Kidney (tissue), 13 donors: ENCODE measurements at regions not wholly inside any gene's neighbourhood (a gene's known extent, or its start where the extent isn't known, plus 50 kb on each side); places are given as distances from the start of the nearest gene placed in this dataset.
"Not testable (repeated sequence)": the region's sequence is repeated elsewhere in the genome, so short reads cannot be mapped to it uniquely, and the experiment has no call there.

Experiments used
- DNase-seq, 5 donors: peaks; one replicate each; pipeline ENCODE4 v3.0.0-alpha.2; 2013 to 2020
- FAIRE-seq: peaks from 2 replicates; lab custom pipeline; 2012; peaks lifted over from hg19 to GRCh38; lab: Jason Lieb, UNC
- H3K27ac ChIP-seq, 2 donors: one replicate each; pipeline ENCODE4 v1.7.0; 2013; ENCODE audit warnings: low read depth in 2 of 2, low read length in 2 of 2, inconsistent platforms in 1 of 2
- H3K27me3 ChIP-seq: one replicate; pipeline ENCODE4 v1.7.1; 2013; ENCODE audit warnings: low read length, inconsistent platforms; ENCODE audit not compliant: control insufficient read depth, insufficient read depth
- H3K36me3 ChIP-seq, 3 donors: one replicate each; pipeline versions ENCODE4 v1.7.0 to v1.7.1; 2013; ENCODE audit warnings: low read length in 3 of 3, control low read depth in 1 of 3, inconsistent platforms in 1 of 3; ENCODE audit not compliant: insufficient read depth in 3 of 3, control insufficient read depth in 2 of 3
- H3K4me1 ChIP-seq, 3 donors: one replicate each; pipeline versions ENCODE4 v1.7.0 to v1.7.1; 2013; ENCODE audit warnings: low read length in 3 of 3, inconsistent platforms in 1 of 3, low read depth in 1 of 3; ENCODE audit not compliant: control insufficient read depth in 2 of 3, insufficient read depth in 2 of 3
- H3K4me3 ChIP-seq, 3 donors: one replicate each; pipeline versions ENCODE4 v1.7.0 to v1.8.1; 2013; ENCODE audit warnings: low read length in 3 of 3, control low read depth in 1 of 3, inconsistent platforms in 1 of 3
- H3K9ac ChIP-seq, 3 donors: one replicate each; pipeline versions ENCODE4 v1.7.0 to v1.7.1; 2013; ENCODE audit warnings: low read length in 3 of 3, control low read depth in 1 of 3, inconsistent platforms in 1 of 3
- H3K9me3 ChIP-seq, 3 donors: one replicate each; pipeline versions ENCODE4 v1.7.0 to v1.7.1; 2013; ENCODE audit warnings: low read length in 3 of 3, control low read depth in 1 of 3, inconsistent platforms in 1 of 3; ENCODE audit not compliant: control insufficient read depth in 2 of 3, insufficient read depth in 1 of 3
- intact Hi-C: fragments of 100-400 bp; cut with DNase I; formaldehyde crosslinking; loops from one replicate; pipeline ENCODE4 v1.11.1; 2022
- TF ChIP-seq, protein P1 (sequence below): IDR thresholded peaks from 3 replicates; pipeline ENCODE4 v1.5.1; 2012; ENCODE audit warnings: mild to moderate bottlenecking, moderate library complexity, borderline replicate concordance; ENCODE audit not compliant: insufficient read depth; ENCODE audit errors: extremely low read depth
- donor health status: control.
- donor health status: control.
- donor health status: control.
- donor health status: control.
- donor health status: control.
- donor health status: DM: yes; HTN: yes; CAD: no.
- donor health status: Normal renal cell carcinoma (clear cell type).

DNA sequence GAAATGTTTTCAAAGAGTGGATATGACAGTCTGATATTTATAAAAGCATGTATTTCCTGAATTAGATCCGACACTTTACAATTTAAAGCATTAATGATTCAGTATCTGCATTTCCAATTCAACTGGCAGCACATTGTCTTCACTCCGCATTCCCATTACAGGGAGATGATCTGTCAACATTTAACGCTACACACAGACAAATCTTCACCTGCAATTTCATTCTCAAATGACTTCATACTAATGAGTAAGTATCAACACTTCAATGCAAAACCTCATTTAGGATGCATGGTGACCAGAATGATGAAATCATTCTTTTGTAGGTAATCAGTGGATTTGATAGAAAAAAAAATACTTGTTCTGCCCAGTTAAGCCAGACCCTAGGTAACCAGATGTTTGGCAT, 749.6 kb downstream of the CENPC start:
- intact Hi-C loops, result no loop called here
- no peak for FAIRE-seq

DNA sequence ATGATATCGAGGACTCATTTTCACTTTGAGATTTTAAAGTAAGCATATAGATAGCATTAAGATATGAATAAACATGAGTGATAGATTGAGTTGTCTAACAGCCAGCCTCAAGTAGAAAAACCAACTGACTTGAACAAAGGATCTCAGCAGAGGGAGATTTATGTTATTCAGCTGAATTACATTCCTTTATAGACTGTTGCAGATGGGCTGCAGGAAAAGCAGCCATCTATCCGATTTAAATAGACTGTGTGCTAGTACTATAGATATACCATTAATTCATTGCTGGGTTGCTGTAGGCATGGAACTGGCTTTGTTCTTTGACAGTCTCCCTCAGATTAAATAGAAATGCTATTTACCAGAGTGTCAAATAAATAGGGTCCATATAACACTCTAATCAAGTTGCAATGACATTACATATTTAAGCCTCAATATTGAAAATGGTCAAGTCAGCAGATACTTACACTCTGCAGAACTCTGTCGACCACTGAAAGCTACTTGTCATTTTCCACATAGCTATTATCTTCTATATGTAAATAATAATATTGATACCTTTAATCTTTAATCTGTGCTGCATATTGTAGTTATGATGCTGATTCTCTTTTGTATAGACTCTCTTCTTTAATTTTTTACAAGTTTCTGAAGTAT, 750.8 kb downstream of the CENPC start:
- H3K4me3 ChIP-seq, result no peak overlapping the region
- no peak overlapping the region for H3K27ac ChIP-seq
- H3K4me1 ChIP-seq, result no peaks in the 10 kb centered on the region
- H3K9me3 ChIP-seq, result no peaks in the 10 kb centered on the region
- H3K27me3 ChIP-seq, result no peaks in the 10 kb centered on the region
- H3K36me3 ChIP-seq, result no peaks in the 10 kb centered on the region
- intact Hi-C loops, result no loop called here
- TF ChIP-seq, protein P1, sequence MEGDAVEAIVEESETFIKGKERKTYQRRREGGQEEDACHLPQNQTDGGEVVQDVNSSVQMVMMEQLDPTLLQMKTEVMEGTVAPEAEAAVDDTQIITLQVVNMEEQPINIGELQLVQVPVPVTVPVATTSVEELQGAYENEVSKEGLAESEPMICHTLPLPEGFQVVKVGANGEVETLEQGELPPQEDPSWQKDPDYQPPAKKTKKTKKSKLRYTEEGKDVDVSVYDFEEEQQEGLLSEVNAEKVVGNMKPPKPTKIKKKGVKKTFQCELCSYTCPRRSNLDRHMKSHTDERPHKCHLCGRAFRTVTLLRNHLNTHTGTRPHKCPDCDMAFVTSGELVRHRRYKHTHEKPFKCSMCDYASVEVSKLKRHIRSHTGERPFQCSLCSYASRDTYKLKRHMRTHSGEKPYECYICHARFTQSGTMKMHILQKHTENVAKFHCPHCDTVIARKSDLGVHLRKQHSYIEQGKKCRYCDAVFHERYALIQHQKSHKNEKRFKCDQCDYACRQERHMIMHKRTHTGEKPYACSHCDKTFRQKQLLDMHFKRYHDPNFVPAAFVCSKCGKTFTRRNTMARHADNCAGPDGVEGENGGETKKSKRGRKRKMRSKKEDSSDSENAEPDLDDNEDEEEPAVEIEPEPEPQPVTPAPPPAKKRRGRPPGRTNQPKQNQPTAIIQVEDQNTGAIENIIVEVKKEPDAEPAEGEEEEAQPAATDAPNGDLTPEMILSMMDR, result no peak
- FAIRE-seq (no peak), DNase-seq (no peak)
- H3K9ac ChIP-seq, result no peak overlapping the region

More for the DNA sequence above, 749.6 kb downstream of the CENPC start:
- no peak overlapping the region for H3K4me3 ChIP-seq
- DNase-seq, result no peak
- H3K9me3 ChIP-seq, result no peaks in the 10 kb centered on the region
- H3K27me3 ChIP-seq, result no peaks in the 10 kb centered on the region
- H3K4me1 ChIP-seq, result no peaks in the 10 kb centered on the region
- H3K27ac ChIP-seq, result no peak overlapping the region
- TF ChIP-seq, protein P1, result no peak
- H3K36me3 ChIP-seq, result no peaks in the 10 kb centered on the region
- no peak overlapping the region for H3K9ac ChIP-seq

DNA sequence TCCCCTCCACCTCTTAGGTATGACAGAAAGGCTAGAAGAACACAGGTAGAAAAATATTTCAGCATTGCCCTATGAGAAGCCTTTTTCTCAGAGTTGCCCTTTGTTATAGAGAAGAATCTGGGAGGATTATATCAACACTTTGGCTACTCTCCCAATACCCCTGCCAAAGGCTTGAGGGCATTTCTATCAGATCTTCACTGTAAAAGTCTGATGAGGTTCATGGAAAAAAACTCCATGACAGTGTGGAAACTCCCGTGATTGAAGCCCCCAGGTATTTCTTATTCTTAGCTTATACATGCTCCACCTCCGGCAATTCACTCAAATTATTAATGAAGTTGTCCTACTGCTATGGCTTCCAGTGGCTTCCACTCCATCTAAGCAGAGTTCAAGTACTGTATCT, 753.6 kb downstream of the CENPC start:
- H3K4me3 ChIP-seq, result no peak overlapping the region
- no peak for DNase-seq
- no peak overlapping the region for H3K9ac ChIP-seq
- no peaks in the 10 kb centered on the region for H3K27me3 ChIP-seq
- no peaks in the 10 kb centered on the region for H3K36me3 ChIP-seq
- FAIRE-seq, result no peak
- H3K27ac ChIP-seq, result no peak overlapping the region
- H3K9me3 ChIP-seq, result no peaks in the 10 kb centered on the region
- TF ChIP-seq, protein P1, result no peak
- H3K4me1 ChIP-seq, result no peaks in the 10 kb centered on the region
- intact Hi-C loops, result no loop called here

DNA sequence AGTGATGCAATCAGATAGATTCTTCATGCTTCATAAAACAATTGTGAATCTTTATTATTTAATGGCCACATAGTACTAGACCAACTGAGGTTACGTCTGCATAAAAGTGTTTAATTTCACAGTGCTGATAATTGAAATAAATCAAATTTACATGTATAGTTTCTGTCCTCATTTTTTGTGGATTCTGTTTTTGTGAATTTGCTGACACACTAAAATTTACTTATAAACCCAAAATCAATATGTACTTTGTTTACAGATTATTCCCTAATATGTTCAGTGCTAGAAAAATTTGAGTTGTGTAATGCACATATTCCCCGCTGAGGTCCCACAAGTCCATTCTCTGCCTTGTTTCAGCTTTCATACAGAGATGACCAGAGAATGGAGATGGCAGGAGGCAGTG, 759.8 kb downstream of the CENPC start:
- no peak for FAIRE-seq

DNA sequence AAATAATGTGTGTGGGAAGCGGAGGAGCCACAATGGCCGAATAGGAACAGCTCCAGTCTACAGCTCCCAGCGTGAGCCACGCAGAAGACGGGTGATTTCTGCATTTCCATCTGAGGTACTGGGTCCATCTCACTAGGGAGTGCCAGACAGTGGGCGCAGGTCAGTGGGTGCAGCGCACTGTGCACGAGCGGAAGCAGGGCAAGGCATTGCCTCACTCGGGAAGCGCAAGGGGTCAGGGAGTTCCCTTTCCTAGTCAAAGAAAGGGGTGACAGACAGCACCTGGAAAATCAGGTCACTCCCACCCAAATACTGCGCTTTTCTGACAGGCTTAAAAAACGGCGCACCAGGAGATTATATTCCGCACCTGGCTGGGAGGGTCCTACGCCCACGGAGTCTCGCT, 762.6 kb downstream of the CENPC start:
- DNase-seq, FAIRE-seq, H3K27ac ChIP-seq, H3K9ac ChIP-seq, intact Hi-C loops, H3K9me3 ChIP-seq, H3K4me3 ChIP-seq, H3K36me3 ChIP-seq, H3K27me3 ChIP-seq, H3K4me1 ChIP-seq: not testable (repeated sequence)

More for the DNA sequence above, 759.8 kb downstream of the CENPC start:
- no peak overlapping the region for H3K27ac ChIP-seq
- no peak overlapping the region for H3K9ac ChIP-seq
- H3K27me3 ChIP-seq, result no peaks in the 10 kb centered on the region
- no peaks in the 10 kb centered on the region for H3K9me3 ChIP-seq
- no peak for DNase-seq
- intact Hi-C loops, result no loop called here
- H3K4me3 ChIP-seq, result no peak overlapping the region
- H3K36me3 ChIP-seq, result no peaks in the 10 kb centered on the region
- TF ChIP-seq, protein P1, result no peak
- no peaks in the 10 kb centered on the region for H3K4me1 ChIP-seq
